SK-N-SH (cell line): ENCODE measurements at regions not wholly inside any gene's neighbourhood (a gene's known extent, or its start where the extent isn't known, plus 50 kb on each side); places are given as distances from the start of the nearest gene placed in this dataset.

Experiments
- CTCF ChIA-PET: fragments of 300-600, 350-600 bp; formaldehyde crosslinking; extraction: SDS; loops from one replicate; lab custom pipeline; 2021; lab: Yijun Ruan, JAX
- POLR2A ChIA-PET: fragments of 350-600 bp; sonication (Branson Sonifier 250); formaldehyde crosslinking; extraction: SDS; loops from one replicate; lab custom pipeline; 2020; ENCODE audit warnings: antibody characterized with exemption, inconsistent platforms; lab: Yijun Ruan, JAX
- DNase-seq: peaks from one replicate; pipeline ENCODE4 v3.0.0; 2012
- H2AFZ ChIP-seq: fragments of 200-600 bp; sonication (generic); 2 replicates; pipeline ENCODE4 v1.8.1; 2016; ENCODE audit warnings: antibody characterized with exemption, mild to moderate bottlenecking, low read depth
- H3F3A ChIP-seq: fragments of 200-600 bp; sonication (generic); replicated peaks from 2 replicates; pipeline ENCODE3; 2016; ENCODE audit warnings: antibody characterized with exemption, mild to moderate bottlenecking; ENCODE audit not compliant: insufficient read depth
- H3K27ac ChIP-seq, 2 experiments: fragments of 200-500 bp in 1 of 2; fragments of 200-600 bp in 1 of 2; sonication (Bioruptor generic) in 1 of 2; sonication (generic), shearing (Covaris generic) in 1 of 2; 2 replicates each; pipeline versions ENCODE4 v1.5.1 to v1.6.1; 2014 to 2016; ENCODE audit warnings: low read depth in 2 of 2, inconsistent platforms in 1 of 2, low read length in 1 of 2, mild to moderate bottlenecking in 1 of 2, mixed read lengths in 1 of 2
- H3K27me3 ChIP-seq: fragments of 200-600 bp; sonication (generic), shearing (Covaris generic); 2 replicates; pipeline ENCODE4 v1.6.1; 2016; ENCODE audit warnings: mixed run types; ENCODE audit not compliant: insufficient read depth
- H3K36me3 ChIP-seq, 2 experiments: fragments of 200-500 bp in 1 of 2; fragments of 200-600 bp in 1 of 2; sonication (Bioruptor generic) in 1 of 2; sonication (generic) in 1 of 2; replicated peaks in 1 of 2; 2 replicates each; pipeline versions ENCODE3 to v1.5.1; 2014 to 2016; ENCODE audit warnings: low read length in 1 of 2, mild to moderate bottlenecking in 1 of 2; ENCODE audit not compliant: insufficient read depth in 2 of 2, control insufficient read depth in 1 of 2
- H3K4me1 ChIP-seq, 2 experiments: fragments of 200-500 bp in 1 of 2; fragments of 200-600 bp in 1 of 2; sonication (Bioruptor generic) in 1 of 2; sonication (generic), shearing (Covaris generic) in 1 of 2; 2 replicates each; pipeline versions ENCODE4 v1.5.1 to v1.6.1; 2014 to 2016; ENCODE audit warnings: low read depth in 1 of 2, low read length in 1 of 2, mixed run types in 1 of 2; ENCODE audit not compliant: insufficient read depth in 2 of 2, control insufficient read depth in 1 of 2
- H3K4me2 ChIP-seq: fragments of 200-600 bp; sonication (generic), shearing (Covaris generic); 2 replicates; pipeline ENCODE4 v1.6.1; 2017; ENCODE audit warnings: mixed run types
- H3K4me3 ChIP-seq, 2 experiments: fragments of 200-500 bp in 1 of 2; fragments of 200-600 bp in 1 of 2; sonication (Bioruptor generic) in 1 of 2; sonication (generic), shearing (Covaris generic) in 1 of 2; 2 replicates each; pipeline versions ENCODE4 v1.5.1 to v1.8.1; 2014 to 2016; ENCODE audit warnings: low read depth in 2 of 2, inconsistent platforms in 1 of 2, low read length in 1 of 2, mild to moderate bottlenecking in 1 of 2, mixed read lengths in 1 of 2, moderate library complexity in 1 of 2
- H3K79me2 ChIP-seq: fragments of 200-600 bp; sonication (generic); 2 replicates; pipeline ENCODE4 v1.8.1; 2017; ENCODE audit warnings: mild to moderate bottlenecking; ENCODE audit not compliant: insufficient read depth
- H3K9ac ChIP-seq: fragments of 200-600 bp; sonication (generic); 2 replicates; pipeline ENCODE4 v1.6.1; 2017; ENCODE audit warnings: mixed run types
- H3K9me2 ChIP-seq: fragments of 200-600 bp; sonication (generic); 2 replicates; pipeline ENCODE4 v1.6.1; 2017; ENCODE audit warnings: mixed run types
- H3K9me3 ChIP-seq: fragments of 200-600 bp; sonication (generic); 2 replicates; pipeline ENCODE4 v1.6.1; 2017; ENCODE audit warnings: mixed run types, mild to moderate bottlenecking, moderate library complexity
- H4K20me1 ChIP-seq: fragments of 200-600 bp; sonication (generic); 2 replicates; pipeline ENCODE4 v1.6.1; 2017; ENCODE audit warnings: mild to moderate bottlenecking, mixed run types; ENCODE audit not compliant: insufficient read depth
- CHD2 ChIP-seq: fragments of 150-350 bp; IDR thresholded peaks from 2 replicates; pipeline ENCODE4 v1.6.1; 2018; ENCODE audit warnings: low read length; ENCODE audit not compliant: partially characterized antibody
- ELF1 ChIP-seq: IDR thresholded peaks from 2 replicates; pipeline ENCODE4 v1.4.0; 2012
- EP300 ChIP-seq, 2 experiments: IDR thresholded peaks; 2 replicates each; pipeline versions ENCODE4 v1.4.0 to v1.6.1; 2012; ENCODE audit warnings: borderline replicate concordance in 1 of 2, low read depth in 1 of 2, low read length in 1 of 2
- EZH2phosphoT487 ChIP-seq: fragments of 200-600 bp; sonication (generic); IDR thresholded peaks from 2 replicates; pipeline ENCODE4 v1.6.1; 2017; ENCODE audit warnings: low read depth, mixed run types, mild to moderate bottlenecking, antibody characterized with exemption, moderate library complexity, borderline replicate concordance
- FOXM1 ChIP-seq: IDR thresholded peaks from 2 replicates; pipeline ENCODE4 v1.4.0; 2012; ENCODE audit warnings: low read depth, mild to moderate bottlenecking
- GATA2 ChIP-seq: sonication (generic); formaldehyde crosslinking; IDR thresholded peaks from 2 replicates; pipeline ENCODE4 v1.5.0; 2020; ENCODE audit warnings: mild to moderate bottlenecking, missing genetic modification reagents
- IRF3 ChIP-seq: fragments of 150-350 bp; IDR thresholded peaks from 2 replicates; pipeline ENCODE4 v1.6.1; 2016; ENCODE audit warnings: mild to moderate bottlenecking, low read depth, low read length
- JUND ChIP-seq: IDR thresholded peaks from 2 replicates; pipeline ENCODE4 v1.4.0; 2012
- MEF2A ChIP-seq: IDR thresholded peaks from 2 replicates; pipeline ENCODE4 v1.4.0; 2012; ENCODE audit warnings: low read depth, borderline replicate concordance
- REST ChIP-seq: IDR thresholded peaks from 2 replicates; pipeline ENCODE4 v1.6.1; 2012; ENCODE audit warnings: mild to moderate bottlenecking, low read depth, low read length, moderate library complexity
- RFX5 ChIP-seq: IDR thresholded peaks from 2 replicates; pipeline ENCODE4 v1.6.1; 2012; ENCODE audit warnings: mild to moderate bottlenecking, improper control_type of control experiment, low read length
- SIN3A ChIP-seq: IDR thresholded peaks from 2 replicates; pipeline ENCODE4 v1.6.1; 2012; ENCODE audit warnings: low read depth, mild to moderate bottlenecking, low read length, moderate library complexity, borderline replicate concordance
- TEAD4 ChIP-seq: IDR thresholded peaks from 2 replicates; pipeline ENCODE4 v1.4.0; 2012; ENCODE audit warnings: mild to moderate bottlenecking, borderline replicate concordance; ENCODE audit not compliant: insufficient read depth
- WGBS: methylation state at CpG from one replicate; pipeline ENCODE4 v1.1.6; 2017; ENCODE audit warnings: low lambda C conversion rate; 5-methylcytosine and 5-hydroxymethylcytosine counted together
- TF ChIP-seq, protein P1 (sequence below): fragments of 200-600 bp; sonication (generic); IDR thresholded peaks from 2 replicates; pipeline ENCODE4 v1.6.1; 2017; ENCODE audit warnings: antibody characterized with exemption, mild to moderate bottlenecking, moderate library complexity
- TF ChIP-seq, protein P2 (sequence below): IDR thresholded peaks from 2 replicates; pipeline ENCODE4 v1.4.0; 2012; ENCODE audit warnings: low read depth, borderline replicate concordance

GRCh38 chr20:58103961-58104360, 124.5 kb downstream of the ANKRD60 start:
- ChIA-PET CTCF (interaction anchor here (1.4 to 1.7 kb wide), 2 partner anchors 18 to 76 kb away, joined by 3 to 5 read pairs; no protein-coding TSS in a partner anchor), POLR2A (no interaction called here)
- TF ChIP-seq EZH2phosphoT487: no peak
- TF ChIP-seq REST: no peak
- TF ChIP-seq SIN3A: no peak
- no peak for TF ChIP-seq EP300 (IDR thresholded peaks at IDR 0.05; ENCODE audit: borderline replicate concordance in 1 of 2, low read depth in 1 of 2, low read length in 1 of 2)
- no peak for TF ChIP-seq ELF1
- TF ChIP-seq RFX5: no peak
- no peak for TF ChIP-seq GATA2 (CRISPR knock-in tag)
- no peak for TF ChIP-seq TEAD4
- no peak for TF ChIP-seq FOXM1
- no peak for TF ChIP-seq CHD2
- TF ChIP-seq MEF2A: no peak
- TF ChIP-seq, protein P1, sequence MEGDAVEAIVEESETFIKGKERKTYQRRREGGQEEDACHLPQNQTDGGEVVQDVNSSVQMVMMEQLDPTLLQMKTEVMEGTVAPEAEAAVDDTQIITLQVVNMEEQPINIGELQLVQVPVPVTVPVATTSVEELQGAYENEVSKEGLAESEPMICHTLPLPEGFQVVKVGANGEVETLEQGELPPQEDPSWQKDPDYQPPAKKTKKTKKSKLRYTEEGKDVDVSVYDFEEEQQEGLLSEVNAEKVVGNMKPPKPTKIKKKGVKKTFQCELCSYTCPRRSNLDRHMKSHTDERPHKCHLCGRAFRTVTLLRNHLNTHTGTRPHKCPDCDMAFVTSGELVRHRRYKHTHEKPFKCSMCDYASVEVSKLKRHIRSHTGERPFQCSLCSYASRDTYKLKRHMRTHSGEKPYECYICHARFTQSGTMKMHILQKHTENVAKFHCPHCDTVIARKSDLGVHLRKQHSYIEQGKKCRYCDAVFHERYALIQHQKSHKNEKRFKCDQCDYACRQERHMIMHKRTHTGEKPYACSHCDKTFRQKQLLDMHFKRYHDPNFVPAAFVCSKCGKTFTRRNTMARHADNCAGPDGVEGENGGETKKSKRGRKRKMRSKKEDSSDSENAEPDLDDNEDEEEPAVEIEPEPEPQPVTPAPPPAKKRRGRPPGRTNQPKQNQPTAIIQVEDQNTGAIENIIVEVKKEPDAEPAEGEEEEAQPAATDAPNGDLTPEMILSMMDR: no peak
- no peak for TF ChIP-seq IRF3
- no peak for TF ChIP-seq JUND
- TF ChIP-seq, protein P2, sequence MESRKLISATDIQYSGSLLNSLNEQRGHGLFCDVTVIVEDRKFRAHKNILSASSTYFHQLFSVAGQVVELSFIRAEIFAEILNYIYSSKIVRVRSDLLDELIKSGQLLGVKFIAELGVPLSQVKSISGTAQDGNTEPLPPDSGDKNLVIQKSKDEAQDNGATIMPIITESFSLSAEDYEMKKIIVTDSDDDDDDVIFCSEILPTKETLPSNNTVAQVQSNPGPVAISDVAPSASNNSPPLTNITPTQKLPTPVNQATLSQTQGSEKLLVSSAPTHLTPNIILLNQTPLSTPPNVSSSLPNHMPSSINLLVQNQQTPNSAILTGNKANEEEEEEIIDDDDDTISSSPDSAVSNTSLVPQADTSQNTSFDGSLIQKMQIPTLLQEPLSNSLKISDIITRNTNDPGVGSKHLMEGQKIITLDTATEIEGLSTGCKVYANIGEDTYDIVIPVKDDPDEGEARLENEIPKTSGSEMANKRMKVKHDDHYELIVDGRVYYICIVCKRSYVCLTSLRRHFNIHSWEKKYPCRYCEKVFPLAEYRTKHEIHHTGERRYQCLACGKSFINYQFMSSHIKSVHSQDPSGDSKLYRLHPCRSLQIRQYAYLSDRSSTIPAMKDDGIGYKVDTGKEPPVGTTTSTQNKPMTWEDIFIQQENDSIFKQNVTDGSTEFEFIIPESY: no peak

More at GRCh38 chr20:58103961-58104360, 124.5 kb downstream of the ANKRD60 start:
- H3K27ac ChIP-seq: no peak overlapping the region
- no peaks in the 10 kb centered on the region for H3K79me2 ChIP-seq
- no peak overlapping the region for H2AFZ ChIP-seq
- WGBS: 78% methylated on average over 8 of the region's 8 CpGs
- H3K4me3 ChIP-seq: no peak overlapping the region
- H3K36me3 ChIP-seq: no peaks in the 10 kb centered on the region
- no peaks in the 10 kb centered on the region for H3K9me2 ChIP-seq
- no peak overlapping the region for H3K4me2 ChIP-seq
- H3K27me3 ChIP-seq: no peaks in the 10 kb centered on the region
- H4K20me1 ChIP-seq: no peaks in the 10 kb centered on the region
- DNase-seq: no peak
- no peaks in the 10 kb centered on the region for H3K9me3 ChIP-seq
- H3K9ac ChIP-seq: no peak overlapping the region
- no peaks in the 10 kb centered on the region for H3F3A ChIP-seq
- peaks cover 0 to 8% of the 10 kb centered on the region in 2 experiments; a peak in 1 of 4 replicates for H3K4me1 ChIP-seq
